ENCODE measurements at regions not wholly inside any gene's neighbourhood (a gene's known extent, or its start where the extent isn't known, plus 50 kb on each side); places are given as distances from the start of the nearest gene placed in this dataset.

GRCh38 chr21:15552914-15553494, 176.8 kb upstream of the USP25 start:
- Histone ChIP-seq H3K27me3 (ENCODE audit: insufficient read depth, low read length) (no peaks in the 10 kb centered on the region), H3K36me3 (ENCODE audit: control insufficient read depth in 1 of 2, insufficient read depth in 2 of 2, low read length in 2 of 2) (no peaks in the 10 kb centered on the region), H2BK5ac (ENCODE audit: low read depth, low read length, poor library complexity) (no peak overlapping the region), H3K18ac (ENCODE audit: low read length) (no peak overlapping the region), H3K4ac (ENCODE audit: low read depth, low read length) (no peak overlapping the region), H4K8ac (ENCODE audit: low read depth, low read length) (no peak overlapping the region), H2AFZ (ENCODE audit: insufficient read depth, low read length, poor library complexity) (no peak overlapping the region), H3K4me3 (ENCODE audit: low read depth, low read length) (no peak overlapping the region), H3K4me1 (ENCODE audit: control insufficient read depth in 1 of 2, insufficient read depth in 2 of 2, low read length in 2 of 2) (no peaks in the 10 kb centered on the region), H3K14ac (ENCODE audit: low read length) (no peak overlapping the region), H2BK12ac (ENCODE audit: low read length) (no peak overlapping the region), H3K9me3 (ENCODE audit: insufficient read depth, low read depth, low read length) (peaks cover 2% of the 10 kb centered on the region), H3K79me1 (ENCODE audit: low read length) (no peaks in the 10 kb centered on the region), H2BK120ac (ENCODE audit: insufficient read depth, low read length, poor library complexity) (no peak overlapping the region), H2AK5ac (ENCODE audit: low read length) (no peak overlapping the region), H3K23ac (ENCODE audit: low read length) (no peak overlapping the region), H3K79me2 (ENCODE audit: control insufficient read depth, insufficient read depth, low read length, poor library complexity) (no peaks in the 10 kb centered on the region), H3K9ac (ENCODE audit: low read length) (no peak overlapping the region), H4K12ac (ENCODE audit: low read depth, low read length) (no peak overlapping the region), H4K91ac (ENCODE audit: low read depth, low read length) (no peak overlapping the region), H3K4me2 (ENCODE audit: low read length) (no peak overlapping the region), H3K27ac (ENCODE audit: low read depth, low read length) (no peak overlapping the region)
- peak in 1 of 2 donors; percentile 63 for DNase-seq
- WGBS (ENCODE audit: extremely low coverage, insufficient coverage, insufficient read length): no CpG with 5 or more reads among the region's 3 CpGs

GRCh38 chr21:15557925-15558324, 171.9 kb upstream of the USP25 start:
- Histone ChIP-seq H3K79me2 (ENCODE audit: control insufficient read depth, insufficient read depth, low read length, poor library complexity) (no peaks in the 10 kb centered on the region), H3K79me1 (ENCODE audit: low read length) (no peaks in the 10 kb centered on the region), H3K18ac (ENCODE audit: low read length) (no peak overlapping the region), H3K27me3 (ENCODE audit: insufficient read depth, low read length) (no peaks in the 10 kb centered on the region), H2BK5ac (ENCODE audit: low read depth, low read length, poor library complexity) (no peak overlapping the region), H3K4me3 (ENCODE audit: low read depth, low read length) (no peak overlapping the region), H2BK12ac (ENCODE audit: low read length) (no peak overlapping the region), H3K4ac (ENCODE audit: low read depth, low read length) (no peak overlapping the region), H3K36me3 (ENCODE audit: control insufficient read depth in 1 of 2, insufficient read depth in 2 of 2, low read length in 2 of 2) (no peaks in the 10 kb centered on the region), H3K9ac (ENCODE audit: low read length) (no peak overlapping the region), H4K8ac (ENCODE audit: low read depth, low read length) (no peak overlapping the region), H3K14ac (ENCODE audit: low read length) (no peak overlapping the region), H3K23ac (ENCODE audit: low read length) (no peak overlapping the region), H2AK5ac (ENCODE audit: low read length) (no peak overlapping the region), H2AFZ (ENCODE audit: insufficient read depth, low read length, poor library complexity) (no peak overlapping the region), H3K4me1 (ENCODE audit: control insufficient read depth in 1 of 2, insufficient read depth in 2 of 2, low read length in 2 of 2) (peaks cover 2% of the 10 kb centered on the region in 2 experiments), H4K12ac (ENCODE audit: low read depth, low read length) (no peak overlapping the region), H4K91ac (ENCODE audit: low read depth, low read length) (no peak overlapping the region), H3K9me3 (ENCODE audit: insufficient read depth, low read depth, low read length) (peaks cover 3% of the 10 kb centered on the region), H3K4me2 (ENCODE audit: low read length) (no peak overlapping the region), H3K27ac (ENCODE audit: low read depth, low read length) (no peak overlapping the region), H2BK120ac (ENCODE audit: insufficient read depth, low read length, poor library complexity) (no peak overlapping the region)
- no CpG with 5 or more reads among the region's 4 CpGs for WGBS (ENCODE audit: extremely low coverage, insufficient coverage, insufficient read length)
- DNase-seq: no peak

- Histone ChIP-seq H3K14ac (ENCODE audit: low read length) (no peak overlapping the region), H4K12ac (ENCODE audit: low read depth, low read length) (no peak overlapping the region), H2BK12ac (ENCODE audit: low read length) (no peak overlapping the region), H3K4me1 (ENCODE audit: control insufficient read depth in 1 of 2, insufficient read depth in 2 of 2, low read length in 2 of 2) (peaks cover 2% of the 10 kb centered on the region in 2 experiments), H2AFZ (ENCODE audit: insufficient read depth, low read length, poor library complexity) (no peak overlapping the region), H3K9me3 (ENCODE audit: insufficient read depth, low read depth, low read length) (peaks cover 3% of the 10 kb centered on the region), H4K91ac (ENCODE audit: low read depth, low read length) (no peak overlapping the region), H3K79me2 (ENCODE audit: control insufficient read depth, insufficient read depth, low read length, poor library complexity) (no peaks in the 10 kb centered on the region), H3K4ac (ENCODE audit: low read depth, low read length) (no peak overlapping the region), H4K8ac (ENCODE audit: low read depth, low read length) (no peak overlapping the region), H3K4me2 (ENCODE audit: low read length) (no peak overlapping the region), H3K27ac (ENCODE audit: low read depth, low read length) (no peak overlapping the region), H3K36me3 (ENCODE audit: control insufficient read depth in 1 of 2, insufficient read depth in 2 of 2, low read length in 2 of 2) (no peaks in the 10 kb centered on the region), H2AK5ac (ENCODE audit: low read length) (no peak overlapping the region), H3K27me3 (ENCODE audit: insufficient read depth, low read length) (no peaks in the 10 kb centered on the region), H2BK120ac (ENCODE audit: insufficient read depth, low read length, poor library complexity) (no peak overlapping the region), H3K18ac (ENCODE audit: low read length) (no peak overlapping the region), H3K79me1 (ENCODE audit: low read length) (no peaks in the 10 kb centered on the region), H2BK5ac (ENCODE audit: low read depth, low read length, poor library complexity) (no peak overlapping the region), H3K4me3 (ENCODE audit: low read depth, low read length) (no peak overlapping the region), H3K23ac (ENCODE audit: low read length) (no peak overlapping the region), H3K9ac (ENCODE audit: low read length) (no peak overlapping the region)
- WGBS (ENCODE audit: extremely low coverage, insufficient coverage, insufficient read length): no CpG with 5 or more reads among the region's 1 CpG
- DNase-seq: no peak
These were observed 170.9 kb upstream of the USP25 start for GRCh38 chr21:15558884-15559283.

- Histone ChIP-seq H3K18ac (ENCODE audit: low read length) (no peak overlapping the region), H2BK12ac (ENCODE audit: low read length) (no peak overlapping the region), H3K79me2 (ENCODE audit: control insufficient read depth, insufficient read depth, low read length, poor library complexity) (no peaks in the 10 kb centered on the region), H3K36me3 (ENCODE audit: control insufficient read depth in 1 of 2, insufficient read depth in 2 of 2, low read length in 2 of 2) (no peaks in the 10 kb centered on the region), H4K12ac (ENCODE audit: low read depth, low read length) (no peak overlapping the region), H3K4ac (ENCODE audit: low read depth, low read length) (no peak overlapping the region), H3K79me1 (ENCODE audit: low read length) (no peaks in the 10 kb centered on the region), H2AFZ (ENCODE audit: insufficient read depth, low read length, poor library complexity) (no peak overlapping the region), H4K8ac (ENCODE audit: low read depth, low read length) (no peak overlapping the region), H2AK5ac (ENCODE audit: low read length) (no peak overlapping the region), H2BK120ac (ENCODE audit: insufficient read depth, low read length, poor library complexity) (no peak overlapping the region), H2BK5ac (ENCODE audit: low read depth, low read length, poor library complexity) (no peak overlapping the region), H3K4me2 (ENCODE audit: low read length) (no peak overlapping the region), H4K91ac (ENCODE audit: low read depth, low read length) (no peak overlapping the region), H3K4me3 (ENCODE audit: low read depth, low read length) (no peak overlapping the region), H3K4me1 (ENCODE audit: control insufficient read depth in 1 of 2, insufficient read depth in 2 of 2, low read length in 2 of 2) (peaks cover 2 to 7% of the 10 kb centered on the region in 2 experiments), H3K23ac (ENCODE audit: low read length) (no peak overlapping the region), H3K27me3 (ENCODE audit: insufficient read depth, low read length) (no peaks in the 10 kb centered on the region), H3K14ac (ENCODE audit: low read length) (no peak overlapping the region), H3K9me3 (ENCODE audit: insufficient read depth, low read depth, low read length) (peaks cover 3% of the 10 kb centered on the region), H3K27ac (ENCODE audit: low read depth, low read length) (no peak overlapping the region), H3K9ac (ENCODE audit: low read length) (no peak overlapping the region)
- WGBS (ENCODE audit: extremely low coverage, insufficient coverage, insufficient read length): no CpG with 5 or more reads among the region's 2 CpGs
- DNase-seq: no peak
These were observed 170.1 kb upstream of the USP25 start for GRCh38 chr21:15559660-15560059.

Measured in trophoblast cell (in vitro differentiated cells and primary cell).